ENCODE measurements at regions not wholly inside any gene's neighbourhood (a gene's known extent, or its start where the extent isn't known, plus 50 kb on each side); places are given as distances from the start of the nearest gene placed in this dataset.

GRCh38 chr10:2858452-2858851 is 208.9 kb upstream of the PFKP start:
- DNase-seq (ENCODE audit: low read depth in 3 of 3) = no peak

GRCh38 chr10:2856598-2856997 is 210.8 kb upstream of the PFKP start:
- no peak for DNase-seq (ENCODE audit: low read depth in 3 of 3)

- DNase-seq (ENCODE audit: low read depth in 3 of 3) = no peak
These were observed 214.6 kb upstream of the PFKP start for GRCh38 chr10:2852574-2853323.

- DNase-seq (ENCODE audit: low read depth in 3 of 3) = no peak
These were observed 215.8 kb upstream of the PFKP start for GRCh38 chr10:2851566-2851965.

GRCh38 chr10:2850202-2850601 is 217.1 kb upstream of the PFKP start:
- DNase-seq (ENCODE audit: low read depth in 3 of 3) = no peak

GRCh38 chr10:2844925-2845324 is 222.4 kb upstream of the PFKP start:
- no peak for DNase-seq (ENCODE audit: low read depth in 3 of 3)

- peak in 2 of 3 experiments; percentile 15 to 50 for DNase-seq (ENCODE audit: low read depth in 3 of 3)
These were observed 228.1 kb upstream of the PFKP start for GRCh38 chr10:2839081-2839725.

- DNase-seq (ENCODE audit: low read depth in 3 of 3) = no peak
These were observed 229.7 kb upstream of the PFKP start for GRCh38 chr10:2837674-2838073.

GRCh38 chr10:2836921-2837662 is 230.3 kb upstream of the PFKP start:
- DNase-seq (ENCODE audit: low read depth in 3 of 3) = no peak

- no peak for DNase-seq (ENCODE audit: low read depth in 3 of 3)
These were observed 233.1 kb upstream of the PFKP start for GRCh38 chr10:2834214-2834613.

- DNase-seq (ENCODE audit: low read depth in 3 of 3) = no peak
These were observed 235.8 kb upstream of the PFKP start for GRCh38 chr10:2831509-2831908.

GRCh38 chr10:2828741-2829140 is 238.6 kb upstream of the PFKP start:
- DNase-seq (ENCODE audit: low read depth in 3 of 3) = no peak

- no peak for DNase-seq (ENCODE audit: low read depth in 3 of 3)
These were observed 240.7 kb upstream of the PFKP start for GRCh38 chr10:2826675-2827074.

GRCh38 chr10:2825841-2826240 is 241.5 kb upstream of the PFKP start:
- no peak for DNase-seq (ENCODE audit: low read depth in 3 of 3)

- DNase-seq (ENCODE audit: low read depth in 3 of 3) = no peak
These were observed 249.3 kb upstream of the PFKP start for GRCh38 chr10:2817940-2818636.

- DNase-seq (ENCODE audit: low read depth in 3 of 3) = no peak
These were observed 253.7 kb upstream of the PFKP start for GRCh38 chr10:2813693-2814092.

GRCh38 chr10:2813286-2813685 is 254.1 kb upstream of the PFKP start:
- no peak for DNase-seq (ENCODE audit: low read depth in 3 of 3)

- no peak for DNase-seq (ENCODE audit: low read depth in 3 of 3)
These were observed 254.7 kb upstream of the PFKP start for GRCh38 chr10:2812631-2813030.

GRCh38 chr10:2800178-2800577 is 267.2 kb upstream of the PFKP start:
- DNase-seq (ENCODE audit: low read depth in 3 of 3) = no peak

GRCh38 chr10:2798336-2799022 is 268.9 kb upstream of the PFKP start:
- no peak for DNase-seq (ENCODE audit: low read depth in 3 of 3)

GRCh38 chr10:2791774-2792443 is 275.4 kb upstream of the PFKP start:
- peak in 1 of 3 experiments; percentile 12 for DNase-seq (ENCODE audit: low read depth in 3 of 3)
